ENCODE measurements at regions not wholly inside any gene's neighbourhood (a gene's known extent, or its start where the extent isn't known, plus 50 kb on each side); places are given as distances from the start of the nearest gene placed in this dataset.
"Not testable (repeated sequence)": the region's sequence is repeated elsewhere in the genome, so short reads cannot be mapped to it uniquely, and the experiment has no call there.

GRCh38 chr2:87280596-87281355, 259.1 kb upstream of the PLGLB1 start:
- TF ChIP-seq CTCF (IDR thresholded peaks at IDR 0.05); POLR2A (IDR thresholded peaks at IDR 0.05); POLR2AphosphoS5 (IDR thresholded peaks at IDR 0.05; ENCODE audit: insufficient read depth in 1 of 2, low read depth in 1 of 2): not testable (repeated sequence)
